HG03558 (cell line): ENCODE measurements at regions not wholly inside any gene's neighbourhood (a gene's known extent, or its start where the extent isn't known, plus 50 kb on each side); places are given as distances from the start of the nearest gene placed in this dataset.
"Not testable (repeated sequence)": the region's sequence is repeated elsewhere in the genome, so short reads cannot be mapped to it uniquely, and the experiment has no call there.

Experiments used
- ATAC-seq: cut with Tn5 transposase; IDR thresholded peaks from one replicate; pipeline ENCODE4 v1.9.1; 2021; ENCODE audit warnings: moderate number of reproducible peaks; ENCODE audit not compliant: unreplicated experiment; ENCODE audit errors: extremely low read depth

GRCh38 chr18:51569153-51569552 lies 371.7 kb upstream of the MEX3C start:
- no peak for ATAC-seq

GRCh38 chr18:51569561-51569960 lies 372.1 kb upstream of the MEX3C start:
- ATAC-seq, result no peak

- ATAC-seq, result not testable (repeated sequence)
These were observed 372.6 kb upstream of the MEX3C start for GRCh38 chr18:51570071-51570470.

- not testable (repeated sequence) for ATAC-seq
These were observed 376.4 kb upstream of the MEX3C start for GRCh38 chr18:51573886-51574285.

- no peak for ATAC-seq
These were observed 377.7 kb upstream of the MEX3C start for GRCh38 chr18:51575171-51575570.

GRCh38 chr18:51578406-51578980 lies 381.0 kb upstream of the MEX3C start:
- ATAC-seq, result no peak

GRCh38 chr18:51580580-51580979 lies 383.1 kb upstream of the MEX3C start:
- ATAC-seq, result no peak

GRCh38 chr18:51582551-51582950 lies 385.1 kb upstream of the MEX3C start:
- no peak for ATAC-seq

- ATAC-seq, result no peak
These were observed 391.1 kb upstream of the MEX3C start for GRCh38 chr18:51588616-51589015.

- no peak for ATAC-seq
These were observed 396.4 kb upstream of the MEX3C start for GRCh38 chr18:51593931-51594330.

GRCh38 chr18:51603111-51603510 lies 405.6 kb upstream of the MEX3C start:
- no peak for ATAC-seq

GRCh38 chr18:51603551-51603950 lies 406.1 kb upstream of the MEX3C start:
- no peak for ATAC-seq

GRCh38 chr18:51610481-51610880 lies 413.0 kb upstream of the MEX3C start:
- ATAC-seq, result no peak

GRCh38 chr18:51611326-51611725 lies 413.8 kb upstream of the MEX3C start:
- ATAC-seq, result no peak

GRCh38 chr18:51614033-51614432 lies 416.6 kb upstream of the MEX3C start:
- no peak for ATAC-seq

GRCh38 chr18:51614967-51615571 lies 417.6 kb upstream of the MEX3C start:
- ATAC-seq, result no peak

- ATAC-seq, result no peak
These were observed 419.7 kb upstream of the MEX3C start for GRCh38 chr18:51617167-51617566.

GRCh38 chr18:51617572-51618260 lies 420.2 kb upstream of the MEX3C start:
- ATAC-seq, result no peak

- ATAC-seq, result no peak
These were observed 421.8 kb upstream of the MEX3C start for GRCh38 chr18:51619283-51619682.

GRCh38 chr18:51621113-51621863 lies 423.8 kb upstream of the MEX3C start:
- no peak for ATAC-seq

GRCh38 chr18:51621864-51622160 lies 424.3 kb upstream of the MEX3C start:
- ATAC-seq, result no peak
